ENCODE measurements at regions not wholly inside any gene's neighbourhood (a gene's known extent, or its start where the extent isn't known, plus 50 kb on each side); places are given as distances from the start of the nearest gene placed in this dataset.
"Not testable (repeated sequence)": the region's sequence is repeated elsewhere in the genome, so short reads cannot be mapped to it uniquely, and the experiment has no call there.

GRCh38 chr6:134575221-134575620, 257.3 kb upstream of the SGK1 start:
- ATAC-seq (no peak), DNase-seq (no peak)
- Mint-ChIP-seq H3K4me1 (ENCODE audit: low read depth) (peaks cover under 1% of the 10 kb centered on the region), H3K36me3 (ENCODE audit: low read depth) (no peaks in the 10 kb centered on the region), H3K9me3 (peaks cover 2% of the 10 kb centered on the region), H3K4me3 (no peak overlapping the region), H3K27me3 (no peaks in the 10 kb centered on the region), H3K27ac (no peak overlapping the region)
- CTCF ChIA-PET, result interaction anchor here (0.9 kb wide), 1 partner anchor 26 kb away, joined by 3 read pairs; no protein-coding TSS in a partner anchor
- POLR2A ChIA-PET, result no interaction called here
- intact Hi-C loops (cut with micrococcal nuclease), result no loop called here
- TF ChIP-seq CTCF (IDR thresholded peaks at IDR 0.05), result no peak

DNA sequence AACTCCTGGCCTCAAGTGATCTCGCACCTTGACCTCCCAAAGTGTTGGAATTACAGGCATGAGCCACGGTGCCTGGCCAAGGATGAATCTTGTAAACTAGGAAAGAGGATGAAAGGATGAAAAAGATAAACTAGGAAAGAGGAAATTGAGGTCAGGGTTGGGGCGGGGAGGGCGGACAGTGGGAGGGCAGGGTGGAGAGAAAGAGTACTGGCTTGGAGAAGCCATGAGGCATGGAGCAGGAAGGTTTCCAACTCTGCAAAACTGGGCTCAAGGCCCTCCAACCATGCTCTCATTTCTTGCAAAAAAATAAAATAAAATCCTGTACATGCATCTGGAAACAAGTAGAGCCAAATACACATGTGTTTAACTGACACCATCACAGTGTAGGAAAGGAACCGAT, 256.6 kb upstream of the SGK1 start:
- H3K36me3 Mint-ChIP-seq (ENCODE audit: low read depth), result no peaks in the 10 kb centered on the region
- TF ChIP-seq CTCF (IDR thresholded peaks at IDR 0.05), result no peak
- no peaks in the 10 kb centered on the region for H3K27me3 Mint-ChIP-seq
- H3K4me1 Mint-ChIP-seq (ENCODE audit: low read depth), result peaks cover 7% of the 10 kb centered on the region
- H3K9me3 Mint-ChIP-seq, result no peaks in the 10 kb centered on the region
- CTCF ChIA-PET, result no interaction called here
- ATAC-seq (no peak), DNase-seq (no peak)
- no peak overlapping the region for H3K4me3 Mint-ChIP-seq
- intact Hi-C loops (cut with micrococcal nuclease), result no loop called here
- no peak overlapping the region for H3K27ac Mint-ChIP-seq
- POLR2A ChIA-PET, result no interaction called here

GRCh38 chr6:134569996-134570395, 252.1 kb upstream of the SGK1 start:
- H3K27ac Mint-ChIP-seq, result peak overlapping the region; percentile 7
- POLR2A ChIA-PET; H3K36me3 Mint-ChIP-seq (ENCODE audit: low read depth); CTCF ChIA-PET; H3K9me3 Mint-ChIP-seq; H3K27me3 Mint-ChIP-seq; DNase-seq; H3K4me3 Mint-ChIP-seq; intact Hi-C loops (cut with micrococcal nuclease): not testable (repeated sequence)
- peaks cover 16% of the 10 kb centered on the region for H3K4me1 Mint-ChIP-seq (ENCODE audit: low read depth)
- peak; percentile 27 for ATAC-seq

- POLR2A ChIA-PET, result no interaction called here
Measured at GRCh38 chr6:134564705-134565104, 246.8 kb upstream of the SGK1 start.

GRCh38 chr6:134560019-134560418, 242.1 kb upstream of the SGK1 start:
- DNase-seq (no peak), ATAC-seq (no peak)
- Mint-ChIP-seq H3K4me1 (ENCODE audit: low read depth) (no peaks in the 10 kb centered on the region), H3K27ac (no peak overlapping the region), H3K36me3 (ENCODE audit: low read depth) (no peaks in the 10 kb centered on the region), H3K27me3 (no peaks in the 10 kb centered on the region), H3K9me3 (peaks cover 4% of the 10 kb centered on the region), H3K4me3 (no peak overlapping the region)
- POLR2A ChIA-PET, result no interaction called here
- no peak for TF ChIP-seq CTCF (IDR thresholded peaks at IDR 0.05)
- intact Hi-C loops (cut with micrococcal nuclease), result no loop called here
- CTCF ChIA-PET, result no interaction called here

More at GRCh38 chr6:134564705-134565104, 246.8 kb upstream of the SGK1 start:
- H3K4me1 Mint-ChIP-seq (ENCODE audit: low read depth), result peaks cover 11% of the 10 kb centered on the region
- H3K27ac Mint-ChIP-seq, result no peak overlapping the region
- CTCF ChIA-PET, result no interaction called here
- ATAC-seq (no peak), DNase-seq (no peak)
- H3K36me3 Mint-ChIP-seq (ENCODE audit: low read depth), result no peaks in the 10 kb centered on the region
- intact Hi-C loops (cut with micrococcal nuclease), result no loop called here
- no peak for TF ChIP-seq CTCF (IDR thresholded peaks at IDR 0.05)
- H3K4me3 Mint-ChIP-seq, result no peak overlapping the region
- H3K9me3 Mint-ChIP-seq, result peaks cover 6% of the 10 kb centered on the region
- H3K27me3 Mint-ChIP-seq, result no peaks in the 10 kb centered on the region

- ChIA-PET CTCF (interaction anchor here (1.0 kb wide), 2 partner anchors 296 to 437 kb away, joined by 3 read pairs; no protein-coding TSS in a partner anchor), POLR2A (no interaction called here)
- DNase-seq (no peak), ATAC-seq (no peak)
- TF ChIP-seq CTCF (IDR thresholded peaks at IDR 0.05), result no peak
- H3K27ac Mint-ChIP-seq, result no peak overlapping the region
- no peaks in the 10 kb centered on the region for H3K36me3 Mint-ChIP-seq (ENCODE audit: low read depth)
- no peaks in the 10 kb centered on the region for H3K27me3 Mint-ChIP-seq
- intact Hi-C loops (cut with micrococcal nuclease), result no loop called here
- no peak overlapping the region for H3K4me3 Mint-ChIP-seq
- peaks cover 6% of the 10 kb centered on the region for H3K9me3 Mint-ChIP-seq
- no peaks in the 10 kb centered on the region for H3K4me1 Mint-ChIP-seq (ENCODE audit: low read depth)
Measured at GRCh38 chr6:134557509-134557908, 239.6 kb upstream of the SGK1 start.
